Left lung (tissue), 4 donors: ENCODE measurements at regions not wholly inside any gene's neighbourhood (a gene's known extent, or its start where the extent isn't known, plus 50 kb on each side); places are given as distances from the start of the nearest gene placed in this dataset.

ENCODE experiments used
- ATAC-seq: fragments of 200-7000 bp; cut with Tn5 transposase; one replicate; pipeline ENCODE4 v1.9.1; 2020; ENCODE audit warnings: moderate library complexity
- DNase-seq, 4 donors: peaks; one replicate each; pipeline ENCODE4 v3.0.0-alpha.2; 2013 to 2020
- H3K27ac ChIP-seq, 2 donors: fragments of 200-600 bp; sonication (generic) in 1 of 2; one replicate each; pipeline versions ENCODE4 v1.5.0 to v1.8.0; 2020 to 2021
- H3K27me3 ChIP-seq, 2 donors: fragments of 200-600 bp; sonication (generic) in 1 of 2; one replicate each; pipeline versions ENCODE4 v1.5.0 to v1.8.0; 2020 to 2021
- H3K36me3 ChIP-seq, 2 donors: fragments of 200-600 bp; sonication (generic) in 1 of 2; one replicate each; pipeline versions ENCODE4 v1.5.0 to v1.8.0; 2020 to 2021
- H3K4me1 ChIP-seq, 2 donors: fragments of 200-600 bp; one replicate each; pipeline ENCODE4 v1.8.0; 2021
- H3K4me3 ChIP-seq, 2 donors: fragments of 200-600 bp; sonication (generic) in 1 of 2; one replicate each; pipeline versions ENCODE4 v1.5.0 to v1.8.0; 2020 to 2021; ENCODE audit warnings: mild to moderate bottlenecking in 1 of 2
- H3K9me3 ChIP-seq, 2 donors: fragments of 200-600 bp; sonication (generic) in 1 of 2; one replicate each; pipeline versions ENCODE4 v1.5.0 to v1.8.0; 2020 to 2021
- CTCF ChIP-seq, 2 donors: fragments of 200-600 bp; sonication (generic) in 1 of 2; IDR thresholded peaks; one replicate each; pipeline versions ENCODE4 v1.5.0 to v1.8.0; 2021; ENCODE audit warnings: antibody characterized with exemption in 2 of 2
- intact Hi-C, 2 donors: fragments of 100-400 bp; cut with DNase I; formaldehyde crosslinking; loops; one replicate each; pipeline versions ENCODE4 v1.11.2 to v1.14.2; 2022
- donor health status: DM: no; HTN: yes; CAD: no.
- donor health status: DM: no; HTN: no; CAD: no.

GRCh38 chr15:98160236-98160635, 199.7 kb downstream of the ARRDC4 start:
- TF ChIP-seq CTCF (IDR thresholded peaks at IDR 0.05), result no peak
- intact Hi-C loops, result no loop called here
- H3K36me3 ChIP-seq, result no peaks in the 10 kb centered on the region
- ATAC-seq (no peak), DNase-seq (peak in 1 of 4 donors; percentile 13)
- H3K4me3 ChIP-seq, result no peak overlapping the region
- peaks cover 0 to 10% of the 10 kb centered on the region in 2 donors for H3K4me1 ChIP-seq
- H3K9me3 ChIP-seq, result no peaks in the 10 kb centered on the region
- H3K27ac ChIP-seq, result no peak overlapping the region
- peaks cover 0 to 8% of the 10 kb centered on the region in 2 donors for H3K27me3 ChIP-seq

- no peak for TF ChIP-seq CTCF (IDR thresholded peaks at IDR 0.05)
- Histone ChIP-seq H3K4me3 (no peak overlapping the region), H3K27ac (no peak overlapping the region), H3K36me3 (no peaks in the 10 kb centered on the region), H3K9me3 (no peaks in the 10 kb centered on the region), H3K27me3 (peaks cover 0 to 8% of the 10 kb centered on the region in 2 donors), H3K4me1 (peaks cover 0 to 10% of the 10 kb centered on the region in 2 donors)
- peak in 2 of 4 donors; percentile 9 to 62 for DNase-seq
- intact Hi-C loops, result no loop called here
- ATAC-seq, result no peak
These were observed 203.0 kb downstream of the ARRDC4 start for GRCh38 chr15:98163319-98164045.

- no peak for TF ChIP-seq CTCF (IDR thresholded peaks at IDR 0.05)
- H3K4me3 ChIP-seq, result no peak overlapping the region
- no peaks in the 10 kb centered on the region for H3K9me3 ChIP-seq
- H3K27me3 ChIP-seq, result peaks cover 0 to 8% of the 10 kb centered on the region in 2 donors
- DNase-seq (no peak), ATAC-seq (no peak)
- intact Hi-C loops, result no loop called here
- no peak overlapping the region for H3K27ac ChIP-seq
- peaks cover 0 to 10% of the 10 kb centered on the region in 2 donors for H3K4me1 ChIP-seq
- no peaks in the 10 kb centered on the region for H3K36me3 ChIP-seq
These were observed 204.1 kb downstream of the ARRDC4 start for GRCh38 chr15:98164571-98164970.

GRCh38 chr15:98164986-98165385, 204.5 kb downstream of the ARRDC4 start:
- Histone ChIP-seq H3K27me3 (peaks cover 0 to 8% of the 10 kb centered on the region in 2 donors), H3K9me3 (no peaks in the 10 kb centered on the region), H3K4me1 (peaks cover 0 to 7% of the 10 kb centered on the region in 2 donors), H3K27ac (no peak overlapping the region), H3K4me3 (no peak overlapping the region), H3K36me3 (no peaks in the 10 kb centered on the region)
- no peak for TF ChIP-seq CTCF (IDR thresholded peaks at IDR 0.05)
- DNase-seq (no peak), ATAC-seq (no peak)
- intact Hi-C loops, result no loop called here

GRCh38 chr15:98167722-98168268, 207.3 kb downstream of the ARRDC4 start:
- ATAC-seq, result no peak

More at GRCh38 chr15:98167722-98168268, 207.3 kb downstream of the ARRDC4 start:
- H3K27ac ChIP-seq, result no peak overlapping the region
- no peaks in the 10 kb centered on the region for H3K4me1 ChIP-seq
- no peak for TF ChIP-seq CTCF (IDR thresholded peaks at IDR 0.05)
- DNase-seq, result no peak
- no peak overlapping the region for H3K4me3 ChIP-seq
- no peaks in the 10 kb centered on the region for H3K36me3 ChIP-seq
- no peaks in the 10 kb centered on the region for H3K9me3 ChIP-seq
- intact Hi-C loops, result no loop called here
- H3K27me3 ChIP-seq, result peaks cover 0 to 8% of the 10 kb centered on the region in 2 donors
